ENCODE measurements at regions not wholly inside any gene's neighbourhood (a gene's known extent, or its start where the extent isn't known, plus 50 kb on each side); places are given as distances from the start of the nearest gene placed in this dataset.

- TF ChIP-seq, protein P1, sequence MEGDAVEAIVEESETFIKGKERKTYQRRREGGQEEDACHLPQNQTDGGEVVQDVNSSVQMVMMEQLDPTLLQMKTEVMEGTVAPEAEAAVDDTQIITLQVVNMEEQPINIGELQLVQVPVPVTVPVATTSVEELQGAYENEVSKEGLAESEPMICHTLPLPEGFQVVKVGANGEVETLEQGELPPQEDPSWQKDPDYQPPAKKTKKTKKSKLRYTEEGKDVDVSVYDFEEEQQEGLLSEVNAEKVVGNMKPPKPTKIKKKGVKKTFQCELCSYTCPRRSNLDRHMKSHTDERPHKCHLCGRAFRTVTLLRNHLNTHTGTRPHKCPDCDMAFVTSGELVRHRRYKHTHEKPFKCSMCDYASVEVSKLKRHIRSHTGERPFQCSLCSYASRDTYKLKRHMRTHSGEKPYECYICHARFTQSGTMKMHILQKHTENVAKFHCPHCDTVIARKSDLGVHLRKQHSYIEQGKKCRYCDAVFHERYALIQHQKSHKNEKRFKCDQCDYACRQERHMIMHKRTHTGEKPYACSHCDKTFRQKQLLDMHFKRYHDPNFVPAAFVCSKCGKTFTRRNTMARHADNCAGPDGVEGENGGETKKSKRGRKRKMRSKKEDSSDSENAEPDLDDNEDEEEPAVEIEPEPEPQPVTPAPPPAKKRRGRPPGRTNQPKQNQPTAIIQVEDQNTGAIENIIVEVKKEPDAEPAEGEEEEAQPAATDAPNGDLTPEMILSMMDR (IDR thresholded peaks at IDR 0.05; ENCODE audit: low read depth, low read length) = no peak
- TF ChIP-seq EZH2phosphoT487 (IDR thresholded peaks at IDR 0.05; ENCODE audit: low read depth) = no peak
These were observed 57.9 kb upstream of the AJAP1 start for GRCh38 chr1:4596486-4596885.
